Epidermal melanocyte (primary cell): ENCODE measurements at regions not wholly inside any gene's neighbourhood (a gene's known extent, or its start where the extent isn't known, plus 50 kb on each side); places are given as distances from the start of the nearest gene placed in this dataset.
"Not testable (repeated sequence)": the region's sequence is repeated elsewhere in the genome, so short reads cannot be mapped to it uniquely, and the experiment has no call there.

Experiments used
- DNase-seq: peaks from one replicate; pipeline ENCODE4 v3.0.0; 2011; ENCODE audit warnings: low spot score; ENCODE audit not compliant: insufficient read length

GRCh38 chr4:66193487-66193886, 523.2 kb upstream of the EPHA5 start:
- DNase-seq = no peak

GRCh38 chr4:66187175-66187720, 517.0 kb upstream of the EPHA5 start:
- no peak for DNase-seq

DNA sequence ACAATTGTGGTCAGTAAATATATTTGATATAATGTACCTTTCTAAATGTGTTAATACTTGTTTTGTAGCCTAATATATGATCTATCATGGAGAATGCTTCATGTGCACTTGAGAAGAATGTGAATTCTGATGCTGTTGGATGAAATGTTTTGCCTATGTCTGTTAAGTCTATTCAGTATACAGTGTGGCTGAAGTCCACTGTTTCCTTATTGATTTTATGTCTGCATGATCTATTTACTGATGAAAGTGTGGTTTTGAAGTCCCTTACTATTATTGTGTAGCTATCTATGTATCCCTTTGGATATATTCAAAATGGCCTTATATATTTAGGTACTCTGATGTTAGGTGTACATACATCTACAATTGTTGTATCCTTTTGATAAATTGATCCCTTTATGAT, 515.8 kb upstream of the EPHA5 start:
- no peak for DNase-seq

GRCh38 chr4:66182636-66183035, 512.3 kb upstream of the EPHA5 start:
- DNase-seq = no peak

DNA sequence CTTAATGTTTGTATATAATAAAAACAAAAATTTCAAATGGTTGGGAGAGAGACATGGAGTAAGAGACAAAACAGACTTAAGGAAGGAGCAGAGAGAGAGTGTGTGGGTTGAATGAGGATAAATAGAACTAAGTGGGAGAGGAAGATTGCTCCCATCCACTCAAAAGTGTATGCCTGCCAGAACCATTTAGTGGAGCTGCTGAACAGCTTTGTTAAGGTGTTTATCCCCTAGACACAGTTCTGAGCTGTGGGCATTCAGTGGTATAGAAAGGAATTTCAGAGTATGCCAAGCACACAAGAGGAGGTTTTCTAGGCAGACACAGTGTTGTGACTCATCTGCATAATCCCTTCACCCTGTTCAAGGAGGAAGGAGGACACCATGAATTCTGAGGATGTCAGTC, 508.6 kb upstream of the EPHA5 start:
- no peak for DNase-seq

DNA sequence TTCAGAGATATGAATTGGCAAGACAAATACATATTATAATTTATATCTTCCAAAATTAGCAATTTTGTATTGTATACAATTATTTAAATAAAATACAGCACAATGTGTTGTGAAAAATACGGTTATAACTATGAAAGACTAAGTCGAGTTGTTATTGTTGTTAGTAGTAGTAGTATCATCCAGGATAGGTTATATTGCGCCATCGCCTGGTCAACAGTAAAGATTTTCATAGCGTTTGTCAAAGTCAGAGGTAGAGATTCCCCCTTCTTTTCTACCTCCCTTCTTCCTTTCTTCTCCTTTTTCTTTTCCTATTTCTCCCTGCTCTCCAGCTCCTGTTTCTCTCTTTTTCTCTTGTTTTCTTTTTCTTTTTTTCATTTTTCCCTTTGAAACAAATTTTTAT, 499.1 kb upstream of the EPHA5 start:
- no peak for DNase-seq

- DNase-seq = no peak
These were observed 494.6 kb upstream of the EPHA5 start for GRCh38 chr4:66164869-66165268.

GRCh38 chr4:66160606-66161005, 490.3 kb upstream of the EPHA5 start:
- no peak for DNase-seq

- DNase-seq = no peak
These were observed 487.3 kb upstream of the EPHA5 start for GRCh38 chr4:66157594-66157993.

GRCh38 chr4:66130042-66130441, 459.8 kb upstream of the EPHA5 start:
- no peak for DNase-seq

DNA sequence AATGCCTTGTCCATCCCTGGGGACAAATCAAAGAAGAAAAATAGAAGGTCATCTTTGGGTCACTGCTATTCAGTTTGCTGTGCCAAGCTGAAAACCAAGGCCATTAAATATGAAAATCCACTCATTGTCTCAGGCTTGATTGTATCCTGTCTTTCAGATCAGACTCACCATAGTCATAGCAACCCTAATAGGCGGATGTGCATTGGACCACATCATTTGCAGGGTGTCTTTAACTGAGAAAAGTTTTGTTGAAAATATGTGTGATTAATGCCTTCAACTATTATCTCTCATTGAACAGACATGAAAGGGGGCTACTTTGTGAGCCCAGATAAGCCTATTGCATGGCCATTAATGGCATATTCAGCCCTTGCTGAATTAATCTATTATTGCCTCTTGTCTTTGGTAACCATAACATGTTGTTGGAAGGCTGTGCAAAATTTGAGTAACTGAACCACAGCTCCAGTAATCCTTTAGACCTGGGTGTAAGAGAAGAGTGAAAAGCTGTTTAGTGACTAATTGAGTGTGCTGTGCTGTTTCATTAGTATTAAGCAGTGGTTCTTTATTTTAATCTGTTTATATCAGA, 453.6 kb upstream of the EPHA5 start:
- DNase-seq = no peak

DNA sequence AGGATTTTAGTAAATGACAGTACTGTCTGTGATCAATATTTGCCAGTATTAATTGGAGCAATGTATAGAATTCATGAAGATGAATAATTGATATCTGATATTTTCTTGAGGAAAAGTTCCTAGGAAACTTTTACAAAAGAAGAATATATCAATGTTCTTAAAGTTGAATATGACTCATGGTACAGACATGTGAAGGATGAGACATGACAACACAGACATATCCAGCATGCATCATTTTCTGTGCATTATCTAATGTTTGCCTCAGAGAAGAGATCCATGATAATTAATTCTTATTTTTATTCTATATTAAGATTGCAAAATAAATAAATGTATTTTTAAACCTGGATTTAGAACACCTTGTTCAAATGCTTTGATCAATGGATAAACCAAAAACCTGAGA, 452.9 kb upstream of the EPHA5 start:
- DNase-seq = no peak

DNA sequence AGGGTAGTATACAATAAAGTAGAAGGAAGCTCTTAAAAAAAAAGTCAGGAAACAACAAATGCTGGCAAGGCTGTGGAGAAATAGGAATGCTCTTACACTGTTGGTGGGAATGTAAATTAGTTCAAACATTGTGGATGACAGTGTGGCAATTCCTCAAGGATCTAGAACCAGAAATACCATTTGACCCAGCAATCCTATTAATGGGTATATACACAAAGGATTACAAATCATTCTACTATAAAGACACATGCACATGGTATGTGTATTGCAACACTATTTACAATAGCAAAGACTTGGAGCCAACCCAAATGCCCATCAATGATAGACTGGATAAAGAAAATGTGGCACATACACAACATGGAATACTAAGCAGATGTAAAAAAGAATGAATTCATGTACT, 444.9 kb upstream of the EPHA5 start:
- DNase-seq = not testable (repeated sequence)

- no peak for DNase-seq
These were observed 438.6 kb upstream of the EPHA5 start for GRCh38 chr4:66108898-66109297.

DNA sequence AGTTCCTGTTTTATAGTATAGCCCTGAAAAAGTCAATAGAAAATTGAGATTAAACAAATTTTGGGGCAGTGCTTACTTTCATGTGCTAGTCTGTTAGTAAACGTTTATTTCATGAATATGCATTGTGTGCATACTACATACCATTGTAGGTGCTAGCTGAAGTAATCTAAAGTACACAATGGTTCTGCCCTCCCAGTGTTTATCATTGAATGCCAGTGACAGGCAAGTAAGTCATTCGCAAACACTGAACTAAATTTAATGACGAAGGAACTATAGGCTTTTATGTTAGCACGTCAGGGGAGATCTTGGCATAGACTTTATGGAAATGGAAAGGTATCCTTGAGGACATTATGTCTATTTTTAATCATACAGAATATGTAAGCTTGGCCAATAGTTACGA, 426.9 kb upstream of the EPHA5 start:
- DNase-seq = no peak

DNA sequence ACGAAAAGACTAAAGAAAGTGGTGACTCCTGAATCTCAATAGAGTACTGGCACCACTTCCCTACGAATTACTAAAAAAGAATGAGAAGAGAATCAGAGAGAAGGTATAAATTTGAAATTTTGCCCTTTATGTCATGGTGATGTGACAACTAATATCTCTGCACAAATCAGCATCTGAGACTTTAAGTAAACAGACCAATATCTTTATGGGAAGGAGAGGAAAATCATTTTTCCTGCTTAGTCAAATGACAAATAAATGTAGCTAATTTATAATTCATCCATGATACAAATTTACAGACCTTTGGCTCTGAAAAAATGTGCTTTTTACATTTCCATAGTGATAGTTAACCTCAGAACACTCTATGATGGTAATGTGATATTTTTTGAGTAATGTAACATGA, 424.8 kb upstream of the EPHA5 start:
- no peak for DNase-seq

DNA sequence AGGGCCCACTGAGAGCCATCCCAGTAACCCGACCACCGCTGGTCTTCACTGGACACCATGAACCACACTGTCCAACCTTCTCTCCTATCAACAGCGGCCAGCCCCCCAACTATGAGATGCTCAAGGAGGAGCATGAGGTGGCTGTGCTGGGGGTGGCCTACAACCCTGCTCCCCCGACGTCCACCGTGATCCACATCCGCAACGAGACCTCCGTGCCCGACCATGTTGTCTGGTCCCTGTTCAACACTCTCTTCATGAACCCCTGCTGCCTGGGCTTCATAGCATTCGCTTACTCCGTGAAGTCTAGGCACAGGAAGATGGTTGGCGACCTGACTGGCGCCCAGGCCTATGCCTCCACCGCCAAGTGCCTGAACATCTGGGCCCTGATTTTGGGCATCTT, 423.8 kb upstream of the EPHA5 start:
- no peak for DNase-seq

DNA sequence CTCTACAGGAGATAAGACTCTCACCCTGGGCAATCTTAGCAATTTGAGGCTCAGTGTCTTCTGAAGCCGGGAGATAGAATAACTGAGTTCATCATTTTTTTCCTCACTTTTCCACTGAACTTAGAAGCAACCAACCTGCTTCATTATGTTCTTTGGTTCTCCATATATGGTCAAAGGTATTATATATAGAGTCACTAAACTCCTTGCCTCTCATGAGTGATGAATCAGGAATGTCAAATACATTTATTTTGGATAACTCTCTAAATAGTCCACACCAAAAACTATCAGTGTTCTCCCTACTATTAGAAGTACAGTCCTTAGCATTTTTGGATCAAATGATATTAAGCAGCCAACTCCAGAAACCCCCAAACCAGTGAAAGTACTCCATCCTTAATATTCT, 421.5 kb upstream of the EPHA5 start:
- no peak for DNase-seq

GRCh38 chr4:66073961-66074360, 403.7 kb upstream of the EPHA5 start:
- no peak for DNase-seq

DNA sequence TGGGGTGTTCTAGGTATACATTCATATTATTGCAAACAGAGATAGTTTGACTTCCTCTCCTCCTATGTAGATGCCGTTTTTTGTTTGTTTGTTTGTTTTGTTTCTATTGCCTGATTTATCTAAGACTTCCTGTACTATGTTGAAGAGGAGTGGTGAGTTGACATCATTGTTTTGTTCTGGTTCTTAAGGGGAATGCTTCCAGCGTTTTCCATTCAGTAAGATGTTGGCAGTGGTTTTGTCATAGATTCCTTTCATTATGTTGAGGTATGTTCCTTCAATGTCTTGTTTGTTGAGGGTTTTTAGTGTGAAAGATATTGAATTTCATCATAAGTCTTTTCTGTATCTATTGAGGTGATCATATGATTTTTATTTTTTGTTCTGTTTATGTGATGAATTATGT, 401.6 kb upstream of the EPHA5 start:
- no peak for DNase-seq

GRCh38 chr4:66062921-66063320, 392.6 kb upstream of the EPHA5 start:
- no peak for DNase-seq

- no peak for DNase-seq
These were observed 391.8 kb upstream of the EPHA5 start for GRCh38 chr4:66062044-66062443.

DNA sequence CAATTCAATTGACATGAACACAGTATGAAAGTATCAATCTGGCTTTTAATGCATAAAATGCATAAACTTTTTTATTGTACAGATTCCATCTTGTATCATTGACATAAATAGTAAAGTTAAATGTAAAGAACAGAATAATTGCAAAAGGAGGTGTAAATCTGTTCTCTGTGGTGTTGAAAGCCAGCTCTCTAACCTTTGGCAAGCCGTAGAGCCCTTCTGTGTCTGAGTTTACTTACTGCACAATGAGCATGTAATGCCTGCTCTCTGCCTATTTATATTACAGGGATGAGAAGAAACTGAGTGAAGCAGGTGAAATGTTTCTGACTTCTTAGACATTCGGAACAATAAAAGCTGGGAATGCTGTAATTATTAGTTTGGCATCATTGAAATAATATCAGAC, 389.3 kb upstream of the EPHA5 start:
- no peak for DNase-seq

GRCh38 chr4:66059136-66059535, 388.8 kb upstream of the EPHA5 start:
- no peak for DNase-seq
